Coronary artery (tissue), 2 donors: ENCODE measurements at regions not wholly inside any gene's neighbourhood (a gene's known extent, or its start where the extent isn't known, plus 50 kb on each side); places are given as distances from the start of the nearest gene placed in this dataset.
"Not testable (repeated sequence)": the region's sequence is repeated elsewhere in the genome, so short reads cannot be mapped to it uniquely, and the experiment has no call there.

Source experiments
- DNase-seq: peaks from one replicate; pipeline ENCODE4 v3.0.0-alpha.2; 2017; ENCODE audit warnings: low spot score
- H3K27ac ChIP-seq, 2 donors: fragments of 200-600 bp; sonication (generic); one replicate each; pipeline ENCODE4 v1.5.1; 2016 to 2019
- H3K4me3 ChIP-seq: fragments of 200-600 bp; sonication (generic); 2 replicates; pipeline ENCODE4 v1.5.1; 2016; ENCODE audit warnings: mild to moderate bottlenecking, moderate library complexity
- TF ChIP-seq, protein P1 (sequence below): fragments of 200-600 bp; sonication (generic); IDR thresholded peaks from one replicate; pipeline ENCODE4 v1.5.1; 2019; ENCODE audit warnings: antibody characterized with exemption

DNA sequence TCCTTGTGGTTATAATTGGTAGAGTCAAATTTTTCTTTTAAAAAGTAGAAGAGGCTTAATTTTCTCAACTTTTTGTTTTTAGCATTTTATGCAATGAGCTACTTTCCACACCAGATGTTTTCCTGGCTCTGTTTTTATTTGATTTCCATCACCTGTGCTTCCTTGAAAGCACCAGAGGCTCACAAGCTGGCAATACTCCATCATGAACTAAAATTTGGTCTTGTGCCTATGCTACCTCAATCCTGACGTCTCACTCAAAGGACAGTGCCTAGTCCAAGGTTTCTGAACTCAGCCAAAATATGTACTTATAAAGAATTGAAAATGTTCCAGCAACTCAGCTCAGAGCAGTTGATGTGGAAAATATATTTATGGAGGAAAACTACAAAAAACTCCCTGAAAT lies 914.0 kb upstream of the PRKX start:
- H3K4me3 ChIP-seq, result no peak overlapping the region
- DNase-seq, result no peak
- H3K27ac ChIP-seq, result no peak overlapping the region
- TF ChIP-seq, protein P1, sequence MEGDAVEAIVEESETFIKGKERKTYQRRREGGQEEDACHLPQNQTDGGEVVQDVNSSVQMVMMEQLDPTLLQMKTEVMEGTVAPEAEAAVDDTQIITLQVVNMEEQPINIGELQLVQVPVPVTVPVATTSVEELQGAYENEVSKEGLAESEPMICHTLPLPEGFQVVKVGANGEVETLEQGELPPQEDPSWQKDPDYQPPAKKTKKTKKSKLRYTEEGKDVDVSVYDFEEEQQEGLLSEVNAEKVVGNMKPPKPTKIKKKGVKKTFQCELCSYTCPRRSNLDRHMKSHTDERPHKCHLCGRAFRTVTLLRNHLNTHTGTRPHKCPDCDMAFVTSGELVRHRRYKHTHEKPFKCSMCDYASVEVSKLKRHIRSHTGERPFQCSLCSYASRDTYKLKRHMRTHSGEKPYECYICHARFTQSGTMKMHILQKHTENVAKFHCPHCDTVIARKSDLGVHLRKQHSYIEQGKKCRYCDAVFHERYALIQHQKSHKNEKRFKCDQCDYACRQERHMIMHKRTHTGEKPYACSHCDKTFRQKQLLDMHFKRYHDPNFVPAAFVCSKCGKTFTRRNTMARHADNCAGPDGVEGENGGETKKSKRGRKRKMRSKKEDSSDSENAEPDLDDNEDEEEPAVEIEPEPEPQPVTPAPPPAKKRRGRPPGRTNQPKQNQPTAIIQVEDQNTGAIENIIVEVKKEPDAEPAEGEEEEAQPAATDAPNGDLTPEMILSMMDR, result no peak

DNA sequence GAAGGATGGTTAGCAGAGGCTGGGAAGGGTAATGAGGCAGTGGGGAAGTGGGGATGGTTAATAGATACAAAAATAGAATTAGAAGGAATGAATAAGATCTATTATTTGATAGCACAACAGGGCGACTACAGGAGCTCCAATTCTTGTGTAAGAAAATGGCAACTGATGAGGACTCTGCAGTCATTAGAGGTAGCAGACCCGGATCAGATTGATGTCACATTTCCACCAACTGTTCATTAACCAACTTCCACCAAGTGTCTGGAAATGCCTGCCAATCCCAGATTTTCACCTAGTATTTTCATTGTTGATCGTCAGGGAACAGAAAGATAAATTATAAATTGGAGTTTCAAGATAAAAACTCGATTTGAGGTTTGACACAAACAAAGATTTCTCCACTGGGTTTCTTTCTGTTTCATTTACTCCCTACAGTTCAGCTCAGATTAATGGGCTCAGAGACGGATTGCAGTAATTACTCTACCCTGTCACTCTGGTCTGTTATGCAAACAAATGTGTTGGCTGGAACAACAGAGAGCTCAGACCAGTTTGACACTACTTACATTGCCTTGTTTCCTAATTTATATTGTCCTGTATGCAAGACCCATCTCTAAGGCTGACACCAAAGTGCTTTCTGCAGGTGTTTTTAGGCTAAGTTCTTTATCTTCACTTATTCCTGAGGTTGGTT lies 909.2 kb upstream of the PRKX start:
- no peak overlapping the region for H3K4me3 ChIP-seq
- DNase-seq, result no peak
- H3K27ac ChIP-seq, result no peak overlapping the region
- TF ChIP-seq, protein P1, result no peak

DNA sequence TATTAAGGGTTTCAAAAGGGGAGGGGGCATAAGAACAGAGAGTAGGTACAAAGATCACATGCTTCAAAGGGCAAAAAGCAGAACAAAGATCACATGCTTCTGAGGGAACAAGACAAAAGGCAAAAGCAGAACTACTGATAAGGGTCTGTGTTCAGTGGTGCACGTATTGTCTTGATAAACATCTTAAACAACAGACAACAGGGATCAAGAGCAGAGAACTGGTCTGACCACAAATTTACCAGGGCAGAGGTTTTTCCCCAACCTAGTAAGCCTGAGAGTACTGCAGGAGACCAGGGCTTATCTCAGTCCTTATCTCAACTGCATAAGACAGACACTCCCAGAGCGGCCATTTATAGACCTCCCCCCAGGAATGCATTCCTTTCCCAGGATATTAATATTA lies 900.2 kb upstream of the PRKX start:
- not testable (repeated sequence) for H3K4me3 ChIP-seq, H3K27ac ChIP-seq, DNase-seq

DNA sequence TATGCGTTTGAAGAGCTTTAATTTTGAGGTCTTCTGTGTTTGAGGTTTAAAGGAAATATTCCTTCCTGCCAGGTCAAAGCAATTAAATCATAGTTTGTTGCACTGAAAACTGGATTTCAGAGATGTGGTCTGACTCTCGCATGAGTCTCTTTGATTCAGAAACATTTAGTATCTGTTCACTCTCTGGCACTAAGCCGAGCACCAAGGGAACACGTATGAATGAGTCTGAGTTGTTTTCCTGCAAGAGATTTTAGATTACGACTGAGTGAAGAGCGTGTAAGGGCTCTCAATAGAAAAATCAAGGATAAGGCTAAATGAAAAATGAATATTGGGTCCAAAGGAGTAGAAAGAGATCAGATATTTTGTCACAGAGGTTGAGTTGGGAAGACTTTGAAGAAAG lies 875.4 kb upstream of the PRKX start:
- no peak overlapping the region for H3K27ac ChIP-seq
- DNase-seq, result no peak
- TF ChIP-seq, protein P1, result no peak

DNA sequence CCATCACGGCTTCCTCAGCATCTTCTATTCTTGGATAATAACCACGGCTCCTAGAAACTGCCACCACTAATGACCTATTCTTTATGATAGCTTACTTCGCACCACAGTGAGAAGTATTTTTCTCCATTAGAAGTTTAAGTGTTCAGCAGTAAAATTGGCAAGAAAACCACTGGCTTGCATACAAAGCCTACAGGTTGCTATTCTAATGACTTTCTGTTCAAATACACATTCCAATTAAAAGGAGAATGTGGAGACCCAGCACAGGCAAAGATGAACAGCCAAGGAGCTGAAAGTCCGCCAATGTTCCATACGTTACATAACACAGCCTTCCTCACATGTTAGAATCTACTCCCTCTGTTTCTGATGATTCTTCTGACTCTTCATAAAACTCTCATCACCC lies 875.0 kb upstream of the PRKX start:
- no peak overlapping the region for H3K27ac ChIP-seq
- TF ChIP-seq, protein P1, result no peak
- DNase-seq, result no peak
- H3K4me3 ChIP-seq, result no peak overlapping the region

More for the DNA sequence above, 875.4 kb upstream of the PRKX start:
- H3K4me3 ChIP-seq, result no peak overlapping the region

DNA sequence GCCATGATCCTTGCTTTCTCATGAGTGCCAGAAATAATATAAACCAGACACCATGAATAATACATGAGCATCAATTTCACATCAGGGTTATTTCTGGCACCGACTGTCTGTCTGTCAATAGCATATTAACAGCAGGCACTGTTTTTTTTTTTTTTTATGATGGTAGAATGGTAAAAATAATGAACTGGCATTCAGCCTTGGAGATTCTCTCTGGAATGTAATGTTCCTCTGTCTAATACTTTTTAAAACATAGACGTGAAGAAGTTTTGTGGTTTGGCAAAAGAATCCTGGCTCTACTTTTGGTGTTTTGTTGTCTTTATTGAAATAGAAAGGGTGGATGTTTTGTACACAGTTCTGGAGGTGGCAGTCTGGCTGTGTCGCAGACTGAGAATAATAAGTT lies 874.6 kb upstream of the PRKX start:
- no peak overlapping the region for H3K4me3 ChIP-seq
- H3K27ac ChIP-seq, result no peak overlapping the region
- TF ChIP-seq, protein P1, result no peak
- no peak for DNase-seq

DNA sequence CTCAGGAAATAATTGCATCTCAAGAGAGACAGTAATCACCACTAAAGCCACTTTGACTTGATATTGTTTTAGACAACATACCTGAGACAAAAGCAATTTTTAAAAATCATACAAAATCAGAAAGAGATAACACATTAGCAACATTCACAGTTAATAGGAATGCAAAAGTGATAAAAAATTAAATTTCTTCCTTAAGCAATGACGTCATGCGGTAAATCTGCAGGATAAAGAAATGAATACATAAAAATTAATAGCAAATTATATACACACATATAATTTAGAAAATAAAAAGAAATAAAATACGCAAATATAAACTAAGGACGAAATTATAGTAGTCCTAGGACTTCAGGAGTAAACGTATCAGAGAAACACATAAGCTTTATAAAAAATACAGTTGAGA lies 866.5 kb upstream of the PRKX start:
- Histone ChIP-seq H3K4me3 (no peak overlapping the region), H3K27ac (no peak overlapping the region)
- DNase-seq, result no peak
- TF ChIP-seq, protein P1, result no peak
